ENCODE measurements at regions not wholly inside any gene's neighbourhood (a gene's known extent, or its start where the extent isn't known, plus 50 kb on each side); places are given as distances from the start of the nearest gene placed in this dataset.

GRCh38 chr10:43955002-43955596 lies 306.4 kb upstream of the ZNF32 start:
- DNase-seq (ENCODE audit: low read depth) = no peak

GRCh38 chr10:43953672-43954071 lies 305.0 kb upstream of the ZNF32 start:
- DNase-seq (ENCODE audit: low read depth) = no peak

GRCh38 chr10:43952760-43953159 lies 304.1 kb upstream of the ZNF32 start:
- DNase-seq (ENCODE audit: low read depth) = no peak

DNA sequence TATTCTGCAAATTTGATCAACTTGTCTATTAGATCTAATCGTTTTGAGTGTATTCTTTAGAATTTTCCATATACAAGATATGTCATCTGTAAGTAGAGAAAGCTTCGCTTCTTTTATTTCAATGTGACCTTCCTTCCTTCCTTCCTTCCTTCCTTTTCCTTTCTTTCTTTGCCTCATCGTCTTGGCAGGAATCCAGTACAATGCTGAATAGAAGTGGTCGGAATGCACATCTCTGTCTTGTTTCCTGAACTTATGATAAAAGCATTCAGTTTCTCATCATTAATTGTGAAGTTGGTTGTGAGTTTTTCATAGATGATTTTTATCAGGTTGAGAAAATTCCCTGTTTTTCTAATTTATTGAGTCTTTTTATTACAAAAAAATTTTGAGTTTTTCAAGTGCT lies 300.7 kb upstream of the ZNF32 start:
- DNase-seq (ENCODE audit: low read depth) = no peak

GRCh38 chr10:43946445-43946844 lies 297.8 kb upstream of the ZNF32 start:
- DNase-seq (ENCODE audit: low read depth) = no peak

DNA sequence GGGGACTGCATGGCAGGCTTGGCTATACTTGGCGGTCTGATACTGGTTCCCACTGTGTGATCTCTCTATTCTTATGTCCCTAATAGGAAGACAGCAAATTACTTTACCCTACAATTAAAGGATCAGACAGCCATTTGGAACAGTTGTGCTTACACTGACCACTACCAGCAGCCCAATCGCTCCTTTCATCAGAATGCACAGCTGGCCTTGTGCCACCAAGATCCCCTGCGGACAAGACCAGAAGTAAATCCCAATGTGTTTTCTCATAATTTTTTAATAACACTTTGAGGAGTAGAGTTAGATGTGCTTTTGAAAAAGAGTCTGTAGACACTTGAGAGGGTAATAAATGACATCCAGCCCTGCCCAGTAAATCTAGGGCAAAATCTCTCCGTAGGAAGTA lies 297.2 kb upstream of the ZNF32 start:
- DNase-seq (ENCODE audit: low read depth) = no peak

GRCh38 chr10:43945094-43945730 lies 296.5 kb upstream of the ZNF32 start:
- no peak for DNase-seq (ENCODE audit: low read depth)

GRCh38 chr10:43944381-43945093 lies 295.9 kb upstream of the ZNF32 start:
- no peak for DNase-seq (ENCODE audit: low read depth)

DNA sequence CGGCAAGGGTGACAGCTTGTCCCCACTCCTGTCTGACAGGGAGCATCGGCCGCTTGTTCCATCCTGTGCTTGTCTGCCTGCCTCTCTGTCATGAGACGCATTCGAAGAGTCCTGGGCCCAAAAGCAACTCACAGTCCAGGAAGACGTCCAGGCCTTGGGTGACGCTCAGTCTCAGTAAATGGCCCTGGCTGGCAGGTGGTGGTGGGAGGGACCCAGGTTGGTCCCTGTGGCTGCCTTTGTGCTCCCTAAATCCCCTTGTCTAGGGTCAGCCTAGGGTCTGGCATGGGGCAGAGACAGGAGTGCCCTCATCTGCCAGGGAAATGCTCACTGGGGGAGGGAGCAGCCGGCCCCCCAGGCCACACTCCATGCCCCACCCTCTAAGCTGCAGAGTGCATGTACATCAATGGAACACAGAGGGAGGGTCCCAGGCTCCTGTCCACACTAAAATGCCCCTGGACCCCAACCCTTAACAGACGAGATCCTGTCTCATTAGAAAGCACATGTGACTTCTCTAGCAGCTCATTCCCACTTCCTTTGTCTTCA lies 295.2 kb upstream of the ZNF32 start:
- DNase-seq (ENCODE audit: low read depth) = no peak

- DNase-seq (ENCODE audit: low read depth) = no peak
Observed at GRCh38 chr10:43943119-43943817, 294.6 kb upstream of the ZNF32 start.

GRCh38 chr10:43942096-43942850 lies 293.6 kb upstream of the ZNF32 start:
- no peak for DNase-seq (ENCODE audit: low read depth)

DNA sequence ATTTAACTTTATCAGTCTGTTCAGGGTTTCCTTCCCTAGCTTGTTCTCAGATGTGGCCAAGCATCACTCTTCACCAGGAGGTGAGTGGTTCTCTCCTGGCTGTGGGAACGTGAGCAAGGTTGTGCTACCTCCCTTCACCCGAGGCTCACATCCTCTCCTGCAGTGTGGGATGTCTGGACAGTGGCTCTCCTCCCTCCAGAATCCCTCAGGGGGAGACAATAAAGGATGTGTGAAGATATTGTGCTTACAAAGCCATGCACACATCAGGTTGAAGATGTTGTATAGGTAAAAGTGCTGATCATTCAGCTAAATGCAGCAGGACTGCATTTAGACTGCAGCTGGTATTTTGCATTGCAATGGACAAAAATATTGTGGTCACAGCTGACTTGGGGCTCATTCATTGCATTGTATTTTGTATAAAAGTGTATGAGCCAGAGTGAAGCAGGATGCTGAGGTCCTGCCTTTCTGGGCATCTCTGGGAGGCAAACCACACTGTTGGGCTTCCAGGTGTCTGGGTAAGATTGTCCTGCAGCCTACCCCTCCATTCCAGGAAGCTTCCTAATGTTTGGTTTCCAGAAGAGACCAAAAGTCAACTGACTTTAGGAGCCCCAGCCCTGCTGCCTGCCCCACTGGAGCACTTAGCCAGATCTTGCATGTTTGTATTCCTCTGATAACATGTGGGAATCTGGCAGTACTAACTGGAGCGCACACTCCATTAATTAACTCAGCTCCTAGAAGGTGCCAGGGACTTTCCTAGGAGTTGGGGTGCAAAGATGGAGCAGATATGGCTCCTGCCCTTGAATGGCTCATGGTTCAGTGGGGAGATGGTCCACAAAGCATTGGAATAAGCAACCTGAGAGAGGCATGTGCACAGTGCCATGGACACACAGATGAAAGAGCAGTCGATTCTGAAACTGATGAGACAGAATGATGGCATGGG lies 292.5 kb upstream of the ZNF32 start:
- no peak for DNase-seq (ENCODE audit: low read depth)

DNA sequence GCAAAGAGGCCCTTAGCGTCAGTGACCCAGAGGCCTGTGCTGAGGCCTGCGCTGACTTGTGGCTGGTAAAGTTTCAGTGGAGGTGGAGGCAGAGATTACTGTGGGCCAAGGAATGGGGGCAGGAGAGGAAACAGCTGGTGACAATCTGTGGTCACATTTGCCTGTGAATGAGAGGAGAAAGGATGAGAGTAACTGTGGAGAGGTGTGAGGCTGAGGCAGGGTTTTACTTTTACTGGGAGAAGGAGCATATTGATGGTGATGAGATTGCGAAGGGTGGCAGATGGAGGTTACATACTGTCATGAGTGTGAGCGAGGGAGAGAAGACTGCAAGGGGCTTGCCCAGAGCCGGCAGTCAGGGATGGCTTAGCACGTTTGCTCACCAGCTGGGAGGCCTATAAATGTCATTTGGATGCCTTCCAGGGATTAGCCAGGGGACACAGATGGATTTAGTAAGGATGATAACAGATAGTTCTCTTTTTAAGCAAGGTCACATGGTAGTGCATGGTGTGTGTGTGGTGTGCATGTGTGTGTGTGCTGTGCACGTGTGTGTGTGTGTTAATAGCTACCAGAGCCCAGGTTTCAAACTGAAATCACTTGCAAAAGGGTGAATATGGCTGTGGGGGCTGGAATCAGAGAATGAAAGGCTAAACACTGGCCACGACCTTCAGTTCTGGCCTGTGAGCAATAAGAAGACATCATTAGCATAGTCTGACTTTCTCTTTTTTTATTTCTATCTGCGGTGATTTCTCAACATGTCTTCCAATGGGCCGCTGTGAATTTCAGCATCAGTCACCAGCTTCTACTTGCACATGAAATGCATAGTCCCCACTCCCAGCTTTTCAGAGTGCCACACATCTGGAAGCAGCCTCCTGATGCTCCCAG lies 291.5 kb upstream of the ZNF32 start:
- DNase-seq (ENCODE audit: low read depth) = no peak

GRCh38 chr10:43939389-43939938 lies 290.8 kb upstream of the ZNF32 start:
- no peak for DNase-seq (ENCODE audit: low read depth)

- DNase-seq (ENCODE audit: low read depth) = no peak
Observed at GRCh38 chr10:43938810-43939209, 290.1 kb upstream of the ZNF32 start.

GRCh38 chr10:43931308-43931930 lies 282.7 kb upstream of the ZNF32 start:
- no peak for DNase-seq (ENCODE audit: low read depth)

DNA sequence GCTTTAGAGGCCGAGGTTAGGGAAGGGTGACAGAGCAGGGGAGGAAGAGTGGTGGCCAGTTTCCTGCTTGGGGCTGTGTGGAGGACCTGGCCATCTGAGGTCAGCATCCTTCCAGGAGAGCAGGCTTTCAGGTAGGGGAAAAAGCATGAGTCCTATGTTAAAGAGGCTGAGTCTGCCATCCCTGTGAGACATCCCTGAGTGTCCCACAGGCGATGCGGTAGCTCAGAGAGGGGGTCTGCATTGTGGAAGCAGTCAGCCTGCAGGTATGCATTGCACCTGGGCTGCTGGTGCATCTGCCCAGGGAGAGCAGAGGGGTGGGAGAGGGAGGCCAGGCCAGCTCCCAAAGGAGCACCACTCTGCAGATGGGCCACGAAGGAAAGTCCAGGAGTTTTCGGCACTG lies 282.1 kb upstream of the ZNF32 start:
- DNase-seq (ENCODE audit: low read depth) = no peak

GRCh38 chr10:43930243-43930642 lies 281.6 kb upstream of the ZNF32 start:
- DNase-seq (ENCODE audit: low read depth) = no peak

DNA sequence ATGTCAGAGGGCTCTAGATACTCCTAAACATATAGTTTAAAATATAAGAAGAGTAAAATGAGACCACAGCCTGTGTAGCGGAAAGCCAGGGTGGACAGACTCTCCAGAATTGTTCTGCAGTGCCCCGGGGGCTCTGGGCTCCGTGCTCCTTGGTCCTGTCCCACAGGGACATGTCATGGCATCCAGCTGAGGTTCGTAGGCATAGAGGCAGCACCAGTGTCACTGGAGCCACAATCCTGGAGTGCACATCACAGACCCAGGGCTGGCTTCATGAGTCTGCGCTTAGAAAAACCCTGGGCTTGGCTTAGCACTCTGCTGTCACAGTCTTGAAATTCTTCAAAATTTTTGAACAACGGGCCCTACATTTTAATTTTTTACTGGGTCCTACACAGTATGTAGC lies 280.4 kb upstream of the ZNF32 start:
- no peak for DNase-seq (ENCODE audit: low read depth)
